ENCODE measurements at regions not wholly inside any gene's neighbourhood (a gene's known extent, or its start where the extent isn't known, plus 50 kb on each side); places are given as distances from the start of the nearest gene placed in this dataset.

- no peak for FAIRE-seq
Observed at GRCh38 chr20:24738981-24739633, 210.0 kb upstream of the CST7 start.

GRCh38 chr20:24739746-24740145, 209.3 kb upstream of the CST7 start:
- no peak for FAIRE-seq

- no peak for FAIRE-seq
Observed at GRCh38 chr20:24741493-24742072, 207.5 kb upstream of the CST7 start.

- no peak for FAIRE-seq
Observed at GRCh38 chr20:24742436-24742835, 206.6 kb upstream of the CST7 start.

GRCh38 chr20:24742989-24743388, 206.1 kb upstream of the CST7 start:
- FAIRE-seq, result no peak

GRCh38 chr20:24743641-24744040, 205.4 kb upstream of the CST7 start:
- FAIRE-seq, result no peak

GRCh38 chr20:24744747-24745146, 204.3 kb upstream of the CST7 start:
- no peak for FAIRE-seq

GRCh38 chr20:24745206-24745605, 203.9 kb upstream of the CST7 start:
- FAIRE-seq, result no peak

- FAIRE-seq, result no peak
Observed at GRCh38 chr20:24745617-24746350, 203.3 kb upstream of the CST7 start.

GRCh38 chr20:24746351-24746685, 202.8 kb upstream of the CST7 start:
- no peak for FAIRE-seq

GRCh38 chr20:24747010-24747712, 201.9 kb upstream of the CST7 start:
- FAIRE-seq, result no peak

GRCh38 chr20:24747881-24748595, 201.0 kb upstream of the CST7 start:
- FAIRE-seq, result no peak

GRCh38 chr20:24751551-24751950, 197.5 kb upstream of the CST7 start:
- FAIRE-seq, result no peak

GRCh38 chr20:24752612-24753011, 196.5 kb upstream of the CST7 start:
- FAIRE-seq, result no peak

- no peak for FAIRE-seq
Observed at GRCh38 chr20:24753130-24753529, 195.9 kb upstream of the CST7 start.

- no peak for FAIRE-seq
Observed at GRCh38 chr20:24754691-24755090, 194.4 kb upstream of the CST7 start.

- FAIRE-seq, result no peak
Observed at GRCh38 chr20:24755411-24755922, 193.6 kb upstream of the CST7 start.

GRCh38 chr20:24756292-24757025, 192.6 kb upstream of the CST7 start:
- no peak for FAIRE-seq

GRCh38 chr20:24761220-24762065, 187.6 kb upstream of the CST7 start:
- FAIRE-seq, result no peak

GRCh38 chr20:24762371-24762770, 186.7 kb upstream of the CST7 start:
- FAIRE-seq, result no peak

GRCh38 chr20:24762791-24763350, 186.2 kb upstream of the CST7 start:
- no peak for FAIRE-seq

All from endometrium (tissue), 2 donors.